T-helper 1 cell treated with Interleukin-12 subunit alpha and Interleukin-12 subunit beta and Interleukin-4 antibody, amounts not matched to agents 30 μg/mL and 1 μg/mL, for 36 hours (primary cell): ENCODE measurements at regions not wholly inside any gene's neighbourhood (a gene's known extent, or its start where the extent isn't known, plus 50 kb on each side); places are given as distances from the start of the nearest gene placed in this dataset.

Source experiments
- H3K27ac Mint-ChIP-seq: one replicate; pipeline ENCODE4 v1.8.0; 2021; ENCODE audit warnings: mild to moderate bottlenecking, mixed read lengths
- H3K27me3 Mint-ChIP-seq: one replicate; pipeline ENCODE4 v1.8.0; 2021; ENCODE audit warnings: low read depth, mixed read lengths
- H3K36me3 Mint-ChIP-seq: one replicate; pipeline ENCODE4 v1.8.0; 2021; ENCODE audit warnings: low read depth, mixed read lengths
- H3K4me1 Mint-ChIP-seq: one replicate; pipeline ENCODE4 v1.8.0; 2021; ENCODE audit warnings: low read depth, mixed read lengths
- H3K4me3 Mint-ChIP-seq: one replicate; pipeline ENCODE4 v1.8.0; 2021; ENCODE audit warnings: mild to moderate bottlenecking, moderate library complexity, mixed read lengths
- H3K9me3 Mint-ChIP-seq: one replicate; pipeline ENCODE4 v1.8.0; 2021; ENCODE audit warnings: mixed read lengths

GRCh38 chr6:169838346-169839028 is 87.1 kb downstream of the ERMARD start:
- H3K27me3 Mint-ChIP-seq, result peaks cover 25% of the 10 kb centered on the region
- H3K4me1 Mint-ChIP-seq, result no peaks in the 10 kb centered on the region
- H3K9me3 Mint-ChIP-seq, result no peaks in the 10 kb centered on the region
- no peak overlapping the region for H3K27ac Mint-ChIP-seq
- H3K4me3 Mint-ChIP-seq, result no peak overlapping the region
- no peaks in the 10 kb centered on the region for H3K36me3 Mint-ChIP-seq

- Mint-ChIP-seq H3K4me1 (no peaks in the 10 kb centered on the region), H3K27ac (no peak overlapping the region), H3K36me3 (no peaks in the 10 kb centered on the region), H3K27me3 (peaks cover 29% of the 10 kb centered on the region), H3K9me3 (no peaks in the 10 kb centered on the region), H3K4me3 (no peak overlapping the region)
These were observed 86.3 kb downstream of the ERMARD start for GRCh38 chr6:169837529-169838250.

GRCh38 chr6:169833258-169833794 is 81.9 kb downstream of the ERMARD start:
- Mint-ChIP-seq H3K27ac (no peak overlapping the region), H3K4me1 (peaks cover 1% of the 10 kb centered on the region), H3K27me3 (peaks cover 29% of the 10 kb centered on the region), H3K4me3 (no peak overlapping the region), H3K36me3 (no peaks in the 10 kb centered on the region), H3K9me3 (no peaks in the 10 kb centered on the region)

- H3K4me1 Mint-ChIP-seq, result peaks cover 1% of the 10 kb centered on the region
- no peak overlapping the region for H3K4me3 Mint-ChIP-seq
- no peak overlapping the region for H3K27ac Mint-ChIP-seq
- H3K27me3 Mint-ChIP-seq, result peaks cover 29% of the 10 kb centered on the region
- H3K36me3 Mint-ChIP-seq, result no peaks in the 10 kb centered on the region
- no peaks in the 10 kb centered on the region for H3K9me3 Mint-ChIP-seq
These were observed 81.0 kb downstream of the ERMARD start for GRCh38 chr6:169832247-169832948.

GRCh38 chr6:169831450-169832246 is 80.2 kb downstream of the ERMARD start:
- Mint-ChIP-seq H3K4me1 (peaks cover 1% of the 10 kb centered on the region), H3K4me3 (no peak overlapping the region), H3K27me3 (peaks cover 29% of the 10 kb centered on the region), H3K9me3 (no peaks in the 10 kb centered on the region), H3K27ac (no peak overlapping the region), H3K36me3 (no peaks in the 10 kb centered on the region)
